IMR-90 (cell line): ENCODE measurements at regions not wholly inside any gene's neighbourhood (a gene's known extent, or its start where the extent isn't known, plus 50 kb on each side); places are given as distances from the start of the nearest gene placed in this dataset.

Source experiments
- ATAC-seq: fragments of 200-7000 bp; cut with Tn5 transposase; 2 replicates; pipeline ENCODE4 v1.9.1; 2020; ENCODE audit warnings: low read depth, mild to moderate bottlenecking, moderate library complexity
- BruUV-seq: library from RNA; stranded (reverse); fragments of 400-500 nt; replicated peaks from 2 replicates; lab custom pipeline; 2021; lab: Mats Ljungman, UMichigan
- CTCF ChIA-PET: fragments of 300-600 bp; formaldehyde crosslinking; extraction: SDS; loops from one replicate; lab custom pipeline; 2021; ENCODE audit warnings: antibody characterized with exemption; lab: Yijun Ruan, JAX
- POLR2A ChIA-PET: fragments of 300-600 bp; sonication (Branson Sonifier 250); formaldehyde crosslinking; loops from one replicate; lab custom pipeline; 2022; ENCODE audit warnings: antibody characterized with exemption; ENCODE audit not compliant: unreplicated experiment; lab: Charles Lee
- DNase-seq: peaks from one replicate; pipeline ENCODE4 v3.0.0; 2013
- H2AFZ ChIP-seq: replicated peaks from 2 replicates; pipeline ENCODE3; 2013; ENCODE audit warnings: low read length, mild to moderate bottlenecking; ENCODE audit not compliant: poor library complexity
- H2AK5ac ChIP-seq: 2 replicates; pipeline ENCODE4 v1.6.1; 2013; ENCODE audit warnings: low read depth, low read length, inconsistent platforms
- H2AK9ac ChIP-seq: replicated peaks from 2 replicates; pipeline ENCODE3; 2013; ENCODE audit warnings: mild to moderate bottlenecking, low read depth, low read length, moderate library complexity; ENCODE audit not compliant: poor library complexity
- H2BK120ac ChIP-seq: 2 replicates; pipeline ENCODE4 v1.6.1; 2013; ENCODE audit warnings: low read depth, low read length, inconsistent platforms
- H2BK15ac ChIP-seq: 3 replicates; pipeline ENCODE4 v1.6.1; 2013; ENCODE audit warnings: low read depth, low read length, inconsistent platforms
- H2BK20ac ChIP-seq: 2 replicates; pipeline ENCODE4 v1.6.1; 2013; ENCODE audit warnings: low read depth, mild to moderate bottlenecking, inconsistent platforms, low read length, moderate library complexity
- H2BK5ac ChIP-seq: 2 replicates; pipeline ENCODE4 v1.6.1; 2013; ENCODE audit warnings: mild to moderate bottlenecking, low read depth, low read length, inconsistent platforms; ENCODE audit not compliant: poor library complexity, severe bottlenecking
- H3K14ac ChIP-seq: replicated peaks from 2 replicates; pipeline ENCODE4 v1.6.1; 2013; ENCODE audit warnings: low read depth, low read length, inconsistent platforms
- H3K18ac ChIP-seq: 2 replicates; pipeline ENCODE4 v1.6.1; 2013; ENCODE audit warnings: low read depth, low read length, control low read depth
- H3K23ac ChIP-seq: 2 replicates; pipeline ENCODE4 v1.6.1; 2013; ENCODE audit warnings: low read depth, low read length, inconsistent platforms
- H3K27ac ChIP-seq: 2 replicates; pipeline ENCODE4 v1.5.1; 2013; ENCODE audit warnings: mild to moderate bottlenecking, control low read depth, low read length; ENCODE audit not compliant: insufficient read depth
- H3K27me3 ChIP-seq: 2 replicates; pipeline ENCODE4 v1.6.1; 2013; ENCODE audit warnings: low read length; ENCODE audit not compliant: control insufficient read depth, insufficient read depth
- H3K36me3 ChIP-seq: 2 replicates; pipeline ENCODE4 v1.6.1; 2013; ENCODE audit warnings: low read length, mixed read lengths; ENCODE audit not compliant: control insufficient read depth, insufficient read depth
- H3K4ac ChIP-seq: 2 replicates; pipeline ENCODE4 v1.6.1; 2013; ENCODE audit warnings: low read depth, low read length, inconsistent platforms
- H3K4me1 ChIP-seq: 2 replicates; pipeline ENCODE4 v1.6.1; 2013; ENCODE audit warnings: low read length, mixed read lengths; ENCODE audit not compliant: control insufficient read depth, insufficient read depth
- H3K4me2 ChIP-seq: 2 replicates; pipeline ENCODE4 v1.6.1; 2013; ENCODE audit warnings: low read depth, mild to moderate bottlenecking, control low read depth, low read length, moderate library complexity
- H3K4me3 ChIP-seq: 2 replicates; pipeline ENCODE4 v1.5.1; 2013; ENCODE audit warnings: low read depth, mild to moderate bottlenecking, control low read depth, low read length, moderate library complexity; ENCODE audit not compliant: insufficient read depth
- H3K56ac ChIP-seq: 2 replicates; pipeline ENCODE4 v1.6.1; 2013; ENCODE audit warnings: low read length, inconsistent platforms; ENCODE audit not compliant: insufficient read depth; ENCODE audit errors: extremely low read depth
- H3K79me1 ChIP-seq, 2 experiments: 2 replicates each; pipeline ENCODE4 v1.6.1; 2013; ENCODE audit warnings: low read length in 2 of 2, inconsistent platforms in 1 of 2, low read depth in 1 of 2
- H3K9ac ChIP-seq: 2 replicates; pipeline ENCODE4 v1.6.1; 2013; ENCODE audit warnings: low read depth, low read length, control low read depth
- H3K9me1 ChIP-seq: 2 replicates; pipeline ENCODE4 v1.6.1; 2013; ENCODE audit warnings: low read length, inconsistent platforms; ENCODE audit not compliant: insufficient read depth
- H3K9me3 ChIP-seq: 2 replicates; pipeline ENCODE4 v1.6.1; 2013; ENCODE audit warnings: low read length; ENCODE audit not compliant: control insufficient read depth, insufficient read depth
- H4K20me1 ChIP-seq: 2 replicates; pipeline ENCODE4 v1.6.1; 2013; ENCODE audit warnings: low read length, inconsistent platforms; ENCODE audit not compliant: insufficient read depth
- H4K5ac ChIP-seq: 2 replicates; pipeline ENCODE4 v1.6.1; 2013; ENCODE audit warnings: mild to moderate bottlenecking, low read depth, low read length, control low read depth
- H4K8ac ChIP-seq, 2 experiments: 2 replicates each; pipeline ENCODE4 v1.6.1; 2013; ENCODE audit warnings: low read depth in 2 of 2, low read length in 2 of 2, control low read depth in 1 of 2, inconsistent platforms in 1 of 2
- H4K91ac ChIP-seq: 2 replicates; pipeline ENCODE4 v1.6.1; 2013; ENCODE audit warnings: low read depth, low read length, inconsistent platforms; ENCODE audit not compliant: insufficient read depth
- CEBPB ChIP-seq: IDR thresholded peaks from 2 replicates; pipeline ENCODE4 v1.6.1; 2012; ENCODE audit warnings: low read depth, low read length, improper control_type of control experiment
- MAZ ChIP-seq: IDR thresholded peaks from 2 replicates; pipeline ENCODE4 v1.6.1; 2012; ENCODE audit warnings: low read depth, mild to moderate bottlenecking, low read length, improper control_type of control experiment, moderate library complexity, borderline replicate concordance
- MXI1 ChIP-seq: IDR thresholded peaks from 2 replicates; pipeline ENCODE4 v1.6.1; 2012; ENCODE audit warnings: low read depth, mild to moderate bottlenecking, low read length, moderate library complexity, borderline replicate concordance
- NFE2L2 ChIP-seq: fragments of 150-350 bp; IDR thresholded peaks from 2 replicates; pipeline ENCODE4 v1.6.1; 2016; ENCODE audit warnings: low read depth, mild to moderate bottlenecking, low read length
- WGBS, 2 experiments: methylation state at CpG; one replicate each; pipeline versions ENCODE4 v1.1.5 to v1.1.7; 2013; ENCODE audit warnings: missing lambda C conversion rate in 2 of 2; ENCODE audit not compliant: insufficient read length in 1 of 2; ENCODE audit errors: extremely low coverage in 2 of 2; 5-methylcytosine and 5-hydroxymethylcytosine counted together
- dilution Hi-C: fragments of 300-500 bp; cut with HindIII; formaldehyde crosslinking; loops from one replicate; pipeline ENCODE4 v1.14.3; 2018; ENCODE audit warnings: low sequenced_read_pairs; ENCODE audit not compliant: unreplicated experiment
- in situ Hi-C: fragments of 300-500 bp; cut with MboI; formaldehyde crosslinking; loops from 3 replicates; pipeline ENCODE4 v1.14.3; 2019; ENCODE audit warnings: low sequenced_read_pairs, inconsistent platforms, mixed read lengths
- intact Hi-C: fragments of 100-400 bp; cut with micrococcal nuclease; formaldehyde crosslinking; loops from 2 replicates; pipeline ENCODE4 v1.10.0; 2022
- TF ChIP-seq, protein P1 (sequence below): fragments of 150-350 bp; IDR thresholded peaks from 2 replicates; pipeline ENCODE4 v1.6.1; 2017; ENCODE audit warnings: mild to moderate bottlenecking, antibody characterized with exemption, low read length, low read depth

DNA sequence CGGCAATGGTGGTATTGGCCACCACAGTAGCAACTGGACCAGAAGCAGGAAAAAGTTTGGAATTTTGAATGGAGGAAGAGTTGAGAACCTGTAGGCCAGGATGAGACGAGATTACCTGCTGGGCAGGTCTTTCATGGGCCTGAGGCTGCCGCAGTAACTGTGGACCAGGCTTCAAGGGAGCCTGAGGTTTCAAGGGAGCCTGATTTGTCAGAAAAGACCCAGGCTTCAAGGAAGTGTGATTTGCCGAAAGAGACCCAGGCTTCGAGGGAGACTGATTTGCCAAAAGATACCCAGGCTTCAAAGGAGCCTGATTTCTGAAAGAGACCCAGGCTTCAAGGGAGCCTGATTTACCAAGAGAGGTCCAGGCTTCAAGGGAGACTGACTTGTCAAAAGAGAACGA lies 66.6 kb upstream of the ARL4D start:
- H3K4me1 ChIP-seq, result peaks cover 13% of the 10 kb centered on the region
- no peaks in the 10 kb centered on the region for H3K27me3 ChIP-seq
- H3K4me2 ChIP-seq, result no peak overlapping the region
- dilution Hi-C loops, result no loop called here
- no peak overlapping the region for H2BK20ac ChIP-seq
- no peak overlapping the region for H2BK120ac ChIP-seq
- TF ChIP-seq MXI1 (no peak), MAZ (no peak), NFE2L2 (no peak), CEBPB (no peak)
- TF ChIP-seq, protein P1, sequence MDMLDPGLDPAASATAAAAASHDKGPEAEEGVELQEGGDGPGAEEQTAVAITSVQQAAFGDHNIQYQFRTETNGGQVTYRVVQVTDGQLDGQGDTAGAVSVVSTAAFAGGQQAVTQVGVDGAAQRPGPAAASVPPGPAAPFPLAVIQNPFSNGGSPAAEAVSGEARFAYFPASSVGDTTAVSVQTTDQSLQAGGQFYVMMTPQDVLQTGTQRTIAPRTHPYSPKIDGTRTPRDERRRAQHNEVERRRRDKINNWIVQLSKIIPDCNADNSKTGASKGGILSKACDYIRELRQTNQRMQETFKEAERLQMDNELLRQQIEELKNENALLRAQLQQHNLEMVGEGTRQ, result no peak
- no peak overlapping the region for H2AK9ac ChIP-seq
- H3K14ac ChIP-seq, result no peak overlapping the region
- no peak for DNase-seq
- no peak overlapping the region for H2AK5ac ChIP-seq
- no peak overlapping the region for H4K8ac ChIP-seq
- H3K79me1 ChIP-seq, result no peaks in the 10 kb centered on the region; a peak in 1 of 4 replicates
- POLR2A ChIA-PET, result no interaction called here
- in situ Hi-C loops, result no loop called here
- H3K4me3 ChIP-seq, result no peak overlapping the region
- BruUV-seq, result no TSS peak
- no peak overlapping the region for H3K4ac ChIP-seq
- H3K36me3 ChIP-seq, result no peaks in the 10 kb centered on the region
- no peaks in the 10 kb centered on the region for H3K9me1 ChIP-seq
- CTCF ChIA-PET, result interaction anchor here (0.7 kb wide), 1 partner anchor 238 kb away, joined by 5 read pairs; no protein-coding TSS in a partner anchor
- H3K9me3 ChIP-seq, result no peaks in the 10 kb centered on the region
- H4K5ac ChIP-seq, result no peak overlapping the region
- no peaks in the 10 kb centered on the region for H4K20me1 ChIP-seq
- no peak overlapping the region for H3K18ac ChIP-seq
- H2AFZ ChIP-seq, result no peak overlapping the region
- H2BK5ac ChIP-seq, result no peak overlapping the region
- no peak overlapping the region for H2BK15ac ChIP-seq
- no peak overlapping the region for H4K91ac ChIP-seq
- ATAC-seq, result no peak
- no peak overlapping the region for H3K27ac ChIP-seq
- intact Hi-C loops, result no loop called here
- H3K9ac ChIP-seq, result no peak overlapping the region
- H3K56ac ChIP-seq, result no peak overlapping the region
- WGBS, 2 experiments, result 85% methylated on average over 5 of the region's 6 CpGs; no CpG with 5 or more reads in 1 of the 2 experiments
- H3K23ac ChIP-seq, result no peak overlapping the region
